Activated CD4-positive, alpha-beta memory T cell treated with anti-CD3 and anti-CD28 coated beads for 36 hours (primary cell): ENCODE measurements at regions not wholly inside any gene's neighbourhood (a gene's known extent, or its start where the extent isn't known, plus 50 kb on each side); places are given as distances from the start of the nearest gene placed in this dataset.

Source experiments
- CTCF ChIA-PET: fragments of 350-600 bp; sonication (Branson Sonifier 250); formaldehyde crosslinking; loops from one replicate; lab custom pipeline; 2021; ENCODE audit warnings: antibody characterized with exemption, inconsistent platforms; lab: Charles Lee
- POLR2A ChIA-PET: fragments of 350-600 bp; sonication (Branson Sonifier 250); formaldehyde crosslinking; loops from one replicate; lab custom pipeline; 2021; ENCODE audit warnings: antibody characterized with exemption; lab: Charles Lee
- DNase-seq: peaks from one replicate; pipeline ENCODE4 v3.0.0-alpha.2; 2020
- H3K27ac Mint-ChIP-seq: one replicate; pipeline ENCODE4 v1.8.0; 2021; ENCODE audit warnings: mixed read lengths
- H3K27me3 Mint-ChIP-seq: one replicate; pipeline ENCODE4 v1.8.0; 2021; ENCODE audit warnings: mixed read lengths
- H3K36me3 Mint-ChIP-seq: one replicate; pipeline ENCODE4 v1.8.0; 2021; ENCODE audit warnings: mixed read lengths
- H3K4me1 Mint-ChIP-seq: one replicate; pipeline ENCODE4 v1.8.0; 2021; ENCODE audit warnings: low read depth, mixed read lengths
- H3K4me3 Mint-ChIP-seq: one replicate; pipeline ENCODE4 v1.8.0; 2021; ENCODE audit warnings: mild to moderate bottlenecking, mixed read lengths
- H3K9me3 Mint-ChIP-seq: one replicate; pipeline ENCODE4 v1.8.0; 2021; ENCODE audit warnings: mixed read lengths
- intact Hi-C: fragments of 100-400 bp; cut with micrococcal nuclease; formaldehyde crosslinking; loops from one replicate; pipeline ENCODE4 v1.15.1; 2023

- ChIA-PET CTCF (no interaction called here), POLR2A (no interaction called here)
- Mint-ChIP-seq H3K4me3 (no peak overlapping the region), H3K9me3 (peaks cover 20% of the 10 kb centered on the region), H3K27ac (no peak overlapping the region), H3K36me3 (no peaks in the 10 kb centered on the region), H3K27me3 (no peaks in the 10 kb centered on the region), H3K4me1 (no peaks in the 10 kb centered on the region)
- intact Hi-C loops: no loop called here
- DNase-seq: no peak
Measured at GRCh38 chr5:103439007-103439406, 123.6 kb downstream of the NUDT12 start.

- no peak overlapping the region for H3K27ac Mint-ChIP-seq
Measured at GRCh38 chr5:103436656-103437055, 125.9 kb downstream of the NUDT12 start.

GRCh38 chr5:103436112-103436511, 126.5 kb downstream of the NUDT12 start:
- no peak overlapping the region for H3K27ac Mint-ChIP-seq
- peaks cover 20% of the 10 kb centered on the region for H3K9me3 Mint-ChIP-seq
- ChIA-PET CTCF (no interaction called here), POLR2A (no interaction called here)
- no peaks in the 10 kb centered on the region for H3K36me3 Mint-ChIP-seq
- no peak overlapping the region for H3K4me3 Mint-ChIP-seq
- no peaks in the 10 kb centered on the region for H3K4me1 Mint-ChIP-seq
- intact Hi-C loops: no loop called here
- no peak for DNase-seq
- no peaks in the 10 kb centered on the region for H3K27me3 Mint-ChIP-seq

More at GRCh38 chr5:103436656-103437055, 125.9 kb downstream of the NUDT12 start:
- no peaks in the 10 kb centered on the region for H3K27me3 Mint-ChIP-seq
- H3K4me3 Mint-ChIP-seq: no peak overlapping the region
- ChIA-PET CTCF (no interaction called here), POLR2A (no interaction called here)
- H3K4me1 Mint-ChIP-seq: no peaks in the 10 kb centered on the region
- DNase-seq: no peak
- intact Hi-C loops: no loop called here
- peaks cover 20% of the 10 kb centered on the region for H3K9me3 Mint-ChIP-seq
- no peaks in the 10 kb centered on the region for H3K36me3 Mint-ChIP-seq

- Mint-ChIP-seq H3K9me3 (peaks cover 14% of the 10 kb centered on the region), H3K4me3 (no peak overlapping the region), H3K27me3 (no peaks in the 10 kb centered on the region), H3K27ac (no peak overlapping the region), H3K4me1 (no peaks in the 10 kb centered on the region), H3K36me3 (no peaks in the 10 kb centered on the region)
- intact Hi-C loops: no loop called here
- CTCF ChIA-PET: no interaction called here
- POLR2A ChIA-PET: no interaction called here
- no peak for DNase-seq
Measured at GRCh38 chr5:103435136-103435889, 127.3 kb downstream of the NUDT12 start.

GRCh38 chr5:103434057-103434456, 128.5 kb downstream of the NUDT12 start:
- POLR2A ChIA-PET: no interaction called here
- no peak overlapping the region for H3K4me3 Mint-ChIP-seq
- H3K9me3 Mint-ChIP-seq: peaks cover 2% of the 10 kb centered on the region
- intact Hi-C loops: no loop called here
- no peaks in the 10 kb centered on the region for H3K36me3 Mint-ChIP-seq
- H3K27me3 Mint-ChIP-seq: no peaks in the 10 kb centered on the region
- H3K4me1 Mint-ChIP-seq: no peaks in the 10 kb centered on the region
- CTCF ChIA-PET: no interaction called here
- H3K27ac Mint-ChIP-seq: no peak overlapping the region
- DNase-seq: no peak

- DNase-seq: no peak
- Mint-ChIP-seq H3K27ac (no peak overlapping the region), H3K27me3 (peaks cover 2% of the 10 kb centered on the region), H3K36me3 (no peaks in the 10 kb centered on the region), H3K9me3 (no peaks in the 10 kb centered on the region), H3K4me1 (no peaks in the 10 kb centered on the region), H3K4me3 (no peak overlapping the region)
- CTCF ChIA-PET: interaction anchor here (0.8 kb wide), 1 partner anchor 201 kb away, joined by 3 read pairs; no protein-coding TSS in a partner anchor
- POLR2A ChIA-PET: no interaction called here
- intact Hi-C loops: no loop called here
Measured at GRCh38 chr5:103433211-103433610, 129.4 kb downstream of the NUDT12 start.

GRCh38 chr5:103428923-103429322, 133.7 kb downstream of the NUDT12 start:
- intact Hi-C loops: no loop called here
- Mint-ChIP-seq H3K9me3 (no peaks in the 10 kb centered on the region), H3K4me3 (no peak overlapping the region), H3K36me3 (no peaks in the 10 kb centered on the region), H3K27ac (no peak overlapping the region), H3K27me3 (peaks cover 2% of the 10 kb centered on the region), H3K4me1 (no peaks in the 10 kb centered on the region)
- ChIA-PET CTCF (no interaction called here), POLR2A (no interaction called here)
- DNase-seq: no peak

- Mint-ChIP-seq H3K4me3 (no peak overlapping the region), H3K27ac (no peak overlapping the region), H3K36me3 (no peaks in the 10 kb centered on the region), H3K4me1 (no peaks in the 10 kb centered on the region), H3K27me3 (peaks cover 2% of the 10 kb centered on the region), H3K9me3 (no peaks in the 10 kb centered on the region)
- ChIA-PET POLR2A (no interaction called here), CTCF (no interaction called here)
- DNase-seq: no peak
- intact Hi-C loops: no loop called here
Measured at GRCh38 chr5:103428411-103428871, 134.1 kb downstream of the NUDT12 start.

- Mint-ChIP-seq H3K4me3 (no peak overlapping the region), H3K4me1 (no peaks in the 10 kb centered on the region), H3K27me3 (peaks cover 4% of the 10 kb centered on the region), H3K9me3 (no peaks in the 10 kb centered on the region), H3K27ac (no peak overlapping the region), H3K36me3 (no peaks in the 10 kb centered on the region)
- DNase-seq: no peak
- ChIA-PET CTCF (no interaction called here), POLR2A (no interaction called here)
- intact Hi-C loops: no loop called here
Measured at GRCh38 chr5:103427326-103427725, 135.3 kb downstream of the NUDT12 start.

GRCh38 chr5:103425686-103426454, 136.7 kb downstream of the NUDT12 start:
- ChIA-PET POLR2A (no interaction called here), CTCF (interaction anchor here (0.6 kb wide), 1 partner anchor 177 kb away, joined by 3 read pairs; no protein-coding TSS in a partner anchor)
- Mint-ChIP-seq H3K9me3 (no peaks in the 10 kb centered on the region), H3K36me3 (no peaks in the 10 kb centered on the region), H3K4me3 (no peak overlapping the region), H3K4me1 (no peaks in the 10 kb centered on the region), H3K27me3 (peaks cover 7% of the 10 kb centered on the region), H3K27ac (no peak overlapping the region)
- intact Hi-C loops: no loop called here
- no peak for DNase-seq

- no peak for DNase-seq
- ChIA-PET CTCF (no interaction called here), POLR2A (no interaction called here)
- intact Hi-C loops: no loop called here
- Mint-ChIP-seq H3K27me3 (peaks cover 10% of the 10 kb centered on the region), H3K9me3 (no peaks in the 10 kb centered on the region), H3K4me3 (no peak overlapping the region), H3K27ac (no peak overlapping the region), H3K4me1 (no peaks in the 10 kb centered on the region), H3K36me3 (no peaks in the 10 kb centered on the region)
Measured at GRCh38 chr5:103424453-103425205, 138.0 kb downstream of the NUDT12 start.

GRCh38 chr5:103424026-103424425, 138.6 kb downstream of the NUDT12 start:
- ChIA-PET POLR2A (no interaction called here), CTCF (no interaction called here)
- Mint-ChIP-seq H3K27ac (no peak overlapping the region), H3K4me1 (no peaks in the 10 kb centered on the region), H3K36me3 (no peaks in the 10 kb centered on the region), H3K27me3 (peaks cover 11% of the 10 kb centered on the region), H3K4me3 (no peak overlapping the region), H3K9me3 (no peaks in the 10 kb centered on the region)
- intact Hi-C loops: no loop called here
- no peak for DNase-seq
